IPS-NIHi7 (cell line): ENCODE measurements at regions not wholly inside any gene's neighbourhood (a gene's known extent, or its start where the extent isn't known, plus 50 kb on each side); places are given as distances from the start of the nearest gene placed in this dataset.

Experiments used
- DNase-seq: peaks from one replicate; pipeline ENCODE4 v3.0.0; 2012; ENCODE audit warnings: mixed read lengths; ENCODE audit errors: extremely low spot score

GRCh38 chr2:145352484-145352883 is 832.6 kb upstream of the ZEB2 start:
- DNase-seq: no peak

GRCh38 chr2:145351864-145352425 is 832.0 kb upstream of the ZEB2 start:
- no peak for DNase-seq

GRCh38 chr2:145350011-145350410 is 830.1 kb upstream of the ZEB2 start:
- DNase-seq: no peak

- no peak for DNase-seq
Observed at GRCh38 chr2:145344076-145344724, 824.3 kb upstream of the ZEB2 start.

- DNase-seq: no peak
Observed at GRCh38 chr2:145343287-145343686, 823.4 kb upstream of the ZEB2 start.

GRCh38 chr2:145341536-145341935 is 821.6 kb upstream of the ZEB2 start:
- no peak for DNase-seq

GRCh38 chr2:145339646-145340045 is 819.7 kb upstream of the ZEB2 start:
- DNase-seq: no peak

- DNase-seq: no peak
Observed at GRCh38 chr2:145332210-145332898, 812.4 kb upstream of the ZEB2 start.

GRCh38 chr2:145329971-145330370 is 810.1 kb upstream of the ZEB2 start:
- DNase-seq: no peak

GRCh38 chr2:145325485-145325884 is 805.6 kb upstream of the ZEB2 start:
- no peak for DNase-seq

GRCh38 chr2:145324748-145325147 is 804.8 kb upstream of the ZEB2 start:
- DNase-seq: no peak

GRCh38 chr2:145323512-145323911 is 803.6 kb upstream of the ZEB2 start:
- no peak for DNase-seq

GRCh38 chr2:145321344-145321743 is 801.4 kb upstream of the ZEB2 start:
- DNase-seq: no peak

- no peak for DNase-seq
Observed at GRCh38 chr2:145316496-145316895, 796.6 kb upstream of the ZEB2 start.

GRCh38 chr2:145315053-145315452 is 795.1 kb upstream of the ZEB2 start:
- DNase-seq: no peak

GRCh38 chr2:145314119-145314633 is 794.3 kb upstream of the ZEB2 start:
- DNase-seq: no peak

- no peak for DNase-seq
Observed at GRCh38 chr2:145305889-145306288, 786.0 kb upstream of the ZEB2 start.

GRCh38 chr2:145304501-145304900 is 784.6 kb upstream of the ZEB2 start:
- no peak for DNase-seq

- DNase-seq: no peak
Observed at GRCh38 chr2:145303536-145303935, 783.6 kb upstream of the ZEB2 start.

GRCh38 chr2:145302886-145303285 is 783.0 kb upstream of the ZEB2 start:
- DNase-seq: no peak

- DNase-seq: no peak
Observed at GRCh38 chr2:145302451-145302850, 782.5 kb upstream of the ZEB2 start.

GRCh38 chr2:145299368-145299767 is 779.4 kb upstream of the ZEB2 start:
- no peak for DNase-seq

- no peak for DNase-seq
Observed at GRCh38 chr2:145292166-145292565, 772.2 kb upstream of the ZEB2 start.
